ENCODE measurements at regions not wholly inside any gene's neighbourhood (a gene's known extent, or its start where the extent isn't known, plus 50 kb on each side); places are given as distances from the start of the nearest gene placed in this dataset.

DNA sequence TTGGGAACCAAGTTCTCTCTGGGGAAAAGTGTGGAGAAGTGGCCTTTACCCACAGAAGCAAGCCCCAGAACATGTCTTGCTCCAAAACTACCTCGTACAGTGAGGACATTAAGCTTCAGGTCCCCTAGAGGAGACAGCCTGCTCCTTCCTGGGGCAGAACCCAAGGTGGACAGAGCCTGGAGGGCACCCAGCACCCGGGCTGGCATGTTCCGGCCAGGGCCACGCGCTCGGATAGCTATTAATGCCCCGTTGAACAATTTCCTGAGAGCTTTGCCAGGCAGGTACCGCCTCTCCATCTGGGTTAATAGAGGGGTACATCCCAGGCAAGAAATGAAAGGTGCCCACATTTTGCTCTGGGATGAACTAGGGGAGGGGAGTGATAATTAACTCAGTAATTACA lies 169.0 kb upstream of the GRK3 start:
- TF ChIP-seq OSR1 (CRISPR knock-in tag; IDR thresholded peaks at IDR 0.05): no peak
- TF ChIP-seq, protein P1, sequence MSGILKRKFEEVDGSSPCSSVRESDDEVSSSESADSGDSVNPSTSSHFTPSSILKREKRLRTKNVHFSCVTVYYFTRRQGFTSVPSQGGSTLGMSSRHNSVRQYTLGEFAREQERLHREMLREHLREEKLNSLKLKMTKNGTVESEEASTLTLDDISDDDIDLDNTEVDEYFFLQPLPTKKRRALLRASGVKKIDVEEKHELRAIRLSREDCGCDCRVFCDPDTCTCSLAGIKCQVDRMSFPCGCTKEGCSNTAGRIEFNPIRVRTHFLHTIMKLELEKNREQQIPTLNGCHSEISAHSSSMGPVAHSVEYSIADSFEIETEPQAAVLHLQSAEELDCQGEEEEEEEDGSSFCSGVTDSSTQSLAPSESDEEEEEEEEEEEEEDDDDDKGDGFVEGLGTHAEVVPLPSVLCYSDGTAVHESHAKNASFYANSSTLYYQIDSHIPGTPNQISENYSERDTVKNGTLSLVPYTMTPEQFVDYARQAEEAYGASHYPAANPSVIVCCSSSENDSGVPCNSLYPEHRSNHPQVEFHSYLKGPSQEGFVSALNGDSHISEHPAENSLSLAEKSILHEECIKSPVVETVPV (CRISPR knock-in tag; IDR thresholded peaks at IDR 0.05): no peak
- TF ChIP-seq, protein P2, sequence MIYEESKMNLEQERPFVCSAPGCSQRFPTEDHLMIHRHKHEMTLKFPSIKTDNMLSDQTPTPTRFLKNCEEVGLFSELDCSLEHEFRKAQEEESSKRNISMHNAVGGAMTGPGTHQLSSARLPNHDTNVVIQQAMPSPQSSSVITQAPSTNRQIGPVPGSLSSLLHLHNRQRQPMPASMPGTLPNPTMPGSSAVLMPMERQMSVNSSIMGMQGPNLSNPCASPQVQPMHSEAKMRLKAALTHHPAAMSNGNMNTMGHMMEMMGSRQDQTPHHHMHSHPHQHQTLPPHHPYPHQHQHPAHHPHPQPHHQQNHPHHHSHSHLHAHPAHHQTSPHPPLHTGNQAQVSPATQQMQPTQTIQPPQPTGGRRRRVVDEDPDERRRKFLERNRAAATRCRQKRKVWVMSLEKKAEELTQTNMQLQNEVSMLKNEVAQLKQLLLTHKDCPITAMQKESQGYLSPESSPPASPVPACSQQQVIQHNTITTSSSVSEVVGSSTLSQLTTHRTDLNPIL (CRISPR knock-in tag; IDR thresholded peaks at IDR 0.05; ENCODE audit: low read depth): no peak
- TF ChIP-seq, protein P3, sequence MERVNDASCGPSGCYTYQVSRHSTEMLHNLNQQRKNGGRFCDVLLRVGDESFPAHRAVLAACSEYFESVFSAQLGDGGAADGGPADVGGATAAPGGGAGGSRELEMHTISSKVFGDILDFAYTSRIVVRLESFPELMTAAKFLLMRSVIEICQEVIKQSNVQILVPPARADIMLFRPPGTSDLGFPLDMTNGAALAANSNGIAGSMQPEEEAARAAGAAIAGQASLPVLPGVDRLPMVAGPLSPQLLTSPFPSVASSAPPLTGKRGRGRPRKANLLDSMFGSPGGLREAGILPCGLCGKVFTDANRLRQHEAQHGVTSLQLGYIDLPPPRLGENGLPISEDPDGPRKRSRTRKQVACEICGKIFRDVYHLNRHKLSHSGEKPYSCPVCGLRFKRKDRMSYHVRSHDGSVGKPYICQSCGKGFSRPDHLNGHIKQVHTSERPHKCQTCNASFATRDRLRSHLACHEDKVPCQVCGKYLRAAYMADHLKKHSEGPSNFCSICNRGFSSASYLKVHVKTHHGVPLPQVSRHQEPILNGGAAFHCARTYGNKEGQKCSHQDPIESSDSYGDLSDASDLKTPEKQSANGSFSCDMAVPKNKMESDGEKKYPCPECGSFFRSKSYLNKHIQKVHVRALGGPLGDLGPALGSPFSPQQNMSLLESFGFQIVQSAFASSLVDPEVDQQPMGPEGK (CRISPR knock-in tag; IDR thresholded peaks at IDR 0.05; ENCODE audit: borderline replicate concordance): no peak
- TF ChIP-seq ZNF565 (CRISPR knock-in tag; conservative IDR thresholded peaks at IDR 0.05; ENCODE audit: low read depth): no peak
- TF ChIP-seq ZFP30 (CRISPR knock-in tag; IDR thresholded peaks at IDR 0.05): no peak
- no peak for TF ChIP-seq GLIS3 (CRISPR knock-in tag; IDR thresholded peaks at IDR 0.05)
- TF ChIP-seq ZNF8 (CRISPR knock-in tag; IDR thresholded peaks at IDR 0.05): no peak
- no peak for TF ChIP-seq ISL1 (CRISPR knock-in tag; IDR thresholded peaks at IDR 0.05)
